Stimulated activated CD4-positive, alpha-beta T cell treated with anti-CD3 and anti-CD28 coated beads, Interleukin-2, amount 100 ng/mL, for 24 hours (primary cell): ENCODE measurements at regions not wholly inside any gene's neighbourhood (a gene's known extent, or its start where the extent isn't known, plus 50 kb on each side); places are given as distances from the start of the nearest gene placed in this dataset.

Experiments used
- DNase-seq, 2 donors: peaks; one replicate each; pipeline ENCODE4 v3.0.0-alpha.2; 2020

DNA sequence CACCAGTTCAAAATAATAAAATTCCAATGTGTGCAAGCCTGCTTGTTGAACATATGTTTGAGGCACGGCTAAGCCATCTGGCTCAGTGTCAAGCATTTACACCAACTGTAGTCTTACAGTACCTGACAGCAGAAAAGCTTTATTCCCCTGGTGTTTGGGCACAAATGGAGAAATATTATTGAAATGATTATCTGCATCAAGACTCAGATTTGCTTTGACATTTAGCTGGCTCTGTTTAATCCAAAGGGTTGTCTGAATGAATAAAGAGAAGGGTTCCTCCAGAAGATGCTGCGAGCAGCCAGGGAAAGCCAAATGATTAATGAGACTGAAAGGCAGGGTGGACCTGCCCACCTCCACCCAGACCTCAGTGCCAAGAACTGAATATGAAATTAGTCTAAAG, 393.2 kb upstream of the GALNT5 start:
- DNase-seq, result no peak

DNA sequence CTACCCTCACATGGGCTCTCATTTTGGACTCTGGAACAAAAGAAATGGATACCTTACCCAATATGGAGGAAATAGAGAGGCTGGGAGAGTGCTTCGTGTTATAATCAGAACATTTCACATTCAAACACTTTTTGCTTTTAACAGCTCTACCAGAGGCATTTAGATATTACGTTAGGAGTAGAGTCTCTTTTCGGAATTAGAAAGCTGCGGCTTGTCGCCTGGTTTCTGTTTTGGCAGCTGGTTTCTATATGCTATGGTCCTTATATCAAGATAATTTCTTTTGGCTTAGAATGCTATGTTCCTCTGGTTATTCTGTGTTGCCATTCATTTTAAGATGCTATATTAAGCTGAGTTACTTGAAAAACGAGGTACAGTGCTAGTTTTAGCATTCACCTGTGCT, 392.8 kb upstream of the GALNT5 start:
- DNase-seq, result no peak

DNA sequence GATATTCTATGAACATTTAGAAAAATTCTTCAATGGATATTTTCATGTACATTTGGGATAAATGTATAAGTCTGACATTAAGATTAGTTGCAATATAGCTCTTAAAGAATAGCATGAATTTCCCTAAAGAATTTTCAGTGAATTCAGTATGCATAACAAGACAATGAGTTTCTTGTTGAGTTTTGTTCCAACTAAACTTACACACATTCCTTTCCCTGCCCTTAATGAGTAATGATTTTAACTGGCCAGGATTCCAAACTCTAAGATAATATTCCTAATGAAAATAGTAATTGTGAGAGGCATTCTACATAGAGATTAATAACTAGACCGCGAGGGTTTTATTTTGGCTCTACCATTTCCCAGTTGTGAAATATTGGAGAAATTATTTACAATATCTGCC, 390.3 kb upstream of the GALNT5 start:
- DNase-seq, result no peak

DNA sequence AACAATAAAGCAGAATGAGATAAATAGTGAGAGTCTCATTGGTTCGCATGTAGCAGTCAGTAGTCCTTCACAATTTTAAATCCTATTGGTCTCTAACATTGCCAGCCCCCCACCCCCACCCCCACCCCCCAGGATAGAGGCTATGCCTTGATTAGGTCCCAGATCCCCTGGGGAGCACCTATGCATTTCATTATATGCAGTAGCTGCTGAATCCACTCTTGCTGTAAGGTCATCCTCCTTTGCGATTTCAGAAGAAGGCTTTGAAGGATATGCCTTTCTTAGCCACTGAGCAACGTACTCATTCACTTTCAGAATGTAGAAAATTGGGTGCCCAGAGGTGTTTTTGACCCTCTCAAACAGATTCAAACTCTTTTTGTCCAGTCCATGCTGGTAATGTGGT, 382.8 kb upstream of the GALNT5 start:
- DNase-seq, result no peak

DNA sequence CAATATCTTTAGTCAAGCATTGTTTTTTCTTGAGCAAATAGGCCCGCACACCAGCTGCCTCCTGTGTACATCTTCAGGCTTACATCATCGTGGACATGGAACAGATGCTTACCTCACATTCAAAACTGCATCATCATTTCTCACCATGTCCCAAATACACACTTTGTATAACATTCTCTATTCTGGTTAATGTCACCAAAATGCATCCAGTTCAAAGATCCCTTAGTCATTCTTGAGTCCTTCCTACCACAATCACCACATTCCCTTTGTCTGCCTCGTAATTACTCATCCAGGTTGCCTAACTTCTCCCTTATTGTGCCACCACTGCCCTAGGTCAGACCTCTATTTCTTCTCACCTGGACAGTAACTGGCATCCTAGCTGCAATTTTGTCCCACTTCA, 373.7 kb upstream of the GALNT5 start:
- no peak for DNase-seq

DNA sequence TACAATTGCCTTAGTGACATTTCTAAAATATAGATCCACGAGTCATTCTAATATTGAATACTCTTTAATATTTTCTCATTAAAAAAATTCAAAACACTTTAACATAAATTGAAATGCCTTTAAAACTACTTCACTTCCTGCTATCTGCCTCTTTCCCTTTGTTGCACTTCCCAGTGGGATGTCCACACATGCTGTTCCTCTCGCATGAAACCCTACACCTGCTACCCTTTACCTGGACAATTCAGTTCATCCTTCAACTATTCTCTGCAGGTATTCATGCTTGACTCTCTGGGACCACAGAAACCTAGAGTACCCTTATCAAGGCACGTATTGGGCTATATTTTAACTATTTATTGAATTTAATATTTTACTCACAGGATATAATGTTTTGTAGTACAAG, 373.3 kb upstream of the GALNT5 start:
- no peak for DNase-seq

DNA sequence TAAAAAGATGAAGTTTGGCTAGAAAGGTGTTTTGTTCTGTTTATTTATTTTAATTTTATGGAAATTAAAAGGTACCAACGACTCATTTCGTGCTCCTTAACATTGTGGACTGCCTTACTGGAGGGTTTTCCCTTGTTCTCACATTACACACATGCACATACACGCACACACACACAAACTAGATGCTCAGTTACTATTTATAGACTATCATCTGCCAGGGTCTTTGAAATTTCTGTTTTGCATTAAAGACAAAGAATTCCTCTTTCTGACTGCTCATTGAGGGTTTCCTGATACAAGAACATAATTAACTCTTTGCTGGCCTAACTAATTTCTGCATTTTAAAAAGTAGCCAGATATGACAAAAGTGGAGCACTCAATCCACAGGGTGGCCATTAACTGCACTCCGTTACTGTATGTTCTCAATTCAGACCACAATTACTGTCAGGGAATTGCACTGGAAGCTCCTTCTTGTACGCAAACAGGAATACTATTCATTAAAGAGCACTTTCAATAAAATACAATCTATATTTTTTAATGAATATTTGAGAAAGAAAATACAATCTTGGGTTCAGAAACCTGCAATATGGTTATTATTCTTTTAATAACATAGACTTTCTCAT, 366.9 kb upstream of the GALNT5 start:
- no peak for DNase-seq

DNA sequence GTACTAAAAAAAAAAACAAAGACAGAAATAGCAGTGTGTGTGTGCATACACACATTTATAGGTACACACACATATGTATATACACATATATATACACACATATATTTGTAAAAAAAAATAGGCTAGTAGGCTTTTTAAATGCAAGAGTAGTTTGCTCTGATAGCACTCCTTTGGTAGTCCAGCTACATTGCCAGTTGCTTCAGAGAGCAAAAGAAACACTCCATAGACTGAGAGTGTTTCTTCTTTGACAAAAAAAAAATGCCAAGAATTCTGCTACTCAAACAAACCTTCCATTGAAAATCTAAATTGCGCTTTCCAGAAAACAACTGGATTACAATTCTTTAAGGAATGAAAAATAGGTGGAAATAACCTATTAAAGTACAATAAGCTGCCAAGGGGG, 365.9 kb upstream of the GALNT5 start:
- no peak for DNase-seq

DNA sequence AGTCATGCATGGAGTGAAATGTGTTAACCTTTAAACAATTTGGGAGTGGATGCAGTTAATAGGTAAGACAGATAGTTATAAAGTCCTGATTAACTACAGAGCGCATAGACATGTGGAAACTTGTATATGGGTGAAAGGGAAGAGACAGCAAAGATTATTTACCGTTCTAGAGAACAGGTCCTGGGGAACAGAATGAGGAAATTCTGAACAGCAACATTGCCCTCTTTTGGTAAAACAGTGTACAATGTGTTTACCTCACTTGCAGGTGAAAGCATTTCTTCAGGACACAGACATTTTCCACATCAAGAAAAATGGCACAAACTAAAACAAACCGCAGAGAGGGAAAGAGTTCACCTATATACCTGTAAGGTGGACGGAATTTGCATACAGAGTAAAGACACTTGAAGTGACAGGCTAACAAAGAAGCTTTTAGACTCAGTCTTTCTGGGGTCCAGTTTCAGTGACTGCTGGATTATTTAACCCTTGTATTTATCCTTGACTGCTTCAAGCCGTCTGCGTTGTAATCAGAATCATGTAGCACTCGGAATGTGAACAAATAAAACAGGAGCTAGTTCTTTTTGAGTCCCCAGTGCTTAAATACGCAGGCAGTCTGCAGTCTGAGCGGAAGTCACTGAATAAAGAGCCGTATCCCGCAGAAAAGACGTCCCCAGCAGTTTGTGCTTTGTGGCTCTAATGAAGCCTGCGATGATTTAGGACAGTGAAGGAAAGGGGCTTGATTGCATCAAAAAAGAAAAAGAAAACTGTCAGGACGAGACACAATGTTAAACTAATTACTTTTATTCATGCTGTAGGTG, 364.8 kb upstream of the GALNT5 start:
- DNase-seq, result no peak

DNA sequence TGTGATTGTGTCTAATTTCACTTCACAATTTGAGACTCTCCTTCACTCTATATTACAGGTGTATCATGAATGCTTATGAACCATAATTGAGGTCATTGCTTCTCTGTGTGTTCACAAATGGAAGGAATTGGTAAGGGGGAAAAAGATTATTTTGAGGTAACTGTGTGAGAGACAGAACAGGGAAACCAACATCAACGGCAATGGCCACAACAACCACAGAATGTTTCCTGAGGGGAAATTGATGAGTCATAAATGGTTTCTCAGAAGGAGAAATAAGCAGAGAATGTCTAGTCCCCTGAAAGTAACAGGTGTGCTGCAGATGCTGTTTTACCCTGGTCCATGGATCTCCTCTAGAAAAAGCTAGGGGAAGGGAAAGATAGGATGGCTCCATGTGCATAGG, 361.2 kb upstream of the GALNT5 start:
- DNase-seq, result no peak

DNA sequence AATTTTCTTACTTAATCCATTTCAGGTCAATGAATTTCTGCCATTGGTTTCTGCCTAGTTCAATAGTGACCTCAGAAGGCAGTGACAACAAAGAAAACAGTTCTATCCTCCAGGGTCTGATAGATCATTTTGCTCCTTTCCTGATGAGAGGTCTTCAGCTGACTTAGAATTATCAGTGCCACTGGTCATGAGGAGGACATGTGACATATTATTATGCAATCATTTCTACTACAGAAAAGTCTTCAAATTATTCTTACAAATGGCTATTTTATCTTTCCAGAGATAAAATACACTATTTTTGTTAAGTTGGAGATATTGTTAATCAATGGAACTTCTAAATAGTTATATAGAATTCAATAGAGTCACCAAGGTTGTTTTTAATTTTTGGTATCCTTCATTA, 360.0 kb upstream of the GALNT5 start:
- no peak for DNase-seq

DNA sequence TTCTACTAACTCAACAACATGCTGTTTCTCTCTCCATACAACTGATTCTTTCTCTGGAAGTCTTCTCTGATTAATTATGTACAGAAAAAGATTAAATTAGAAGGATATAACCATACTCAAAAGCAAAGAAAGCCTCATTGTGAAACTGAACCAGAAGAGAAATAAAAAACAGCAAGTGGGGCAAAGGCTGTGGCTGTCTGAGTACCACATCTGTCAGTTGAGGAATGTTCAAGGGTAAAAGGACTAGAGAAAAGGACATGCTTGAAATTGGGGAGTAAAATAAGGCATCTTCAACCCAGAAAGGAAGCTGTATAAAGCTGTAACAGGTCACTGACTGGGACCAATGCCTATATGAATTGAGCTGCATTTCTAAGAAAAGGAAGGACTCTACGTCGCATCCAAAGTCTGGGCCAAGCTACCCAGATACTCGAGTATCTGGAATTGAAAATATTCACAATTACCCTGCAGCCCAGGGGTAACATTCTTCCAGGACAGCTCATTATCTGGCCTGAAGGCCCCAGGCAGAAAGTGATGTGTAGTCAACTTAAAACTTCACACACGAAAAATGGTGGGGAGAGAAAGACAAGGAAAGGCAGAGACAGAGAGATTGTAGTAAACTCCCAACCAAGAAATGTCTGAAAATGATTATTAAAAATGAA, 356.0 kb upstream of the GALNT5 start:
- DNase-seq, result no peak

DNA sequence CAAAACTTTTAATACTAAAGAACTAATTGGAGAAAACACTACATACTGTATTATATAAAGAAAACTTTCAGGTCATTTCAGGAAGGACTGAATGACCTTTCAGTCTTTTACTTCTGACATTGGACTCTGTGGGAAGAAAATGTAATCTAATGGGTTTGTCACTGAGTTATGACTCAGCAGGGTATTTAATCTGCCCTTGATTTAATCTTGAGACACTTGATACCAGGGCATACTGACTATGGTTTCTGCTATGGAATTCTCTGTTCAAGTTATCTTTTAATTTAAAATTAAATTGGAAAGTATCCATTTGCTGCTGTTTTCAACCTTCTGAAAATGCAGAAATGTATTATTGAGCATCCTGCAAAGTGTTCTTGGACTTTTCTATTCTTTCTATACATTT, 354.2 kb upstream of the GALNT5 start:
- DNase-seq, result no peak

DNA sequence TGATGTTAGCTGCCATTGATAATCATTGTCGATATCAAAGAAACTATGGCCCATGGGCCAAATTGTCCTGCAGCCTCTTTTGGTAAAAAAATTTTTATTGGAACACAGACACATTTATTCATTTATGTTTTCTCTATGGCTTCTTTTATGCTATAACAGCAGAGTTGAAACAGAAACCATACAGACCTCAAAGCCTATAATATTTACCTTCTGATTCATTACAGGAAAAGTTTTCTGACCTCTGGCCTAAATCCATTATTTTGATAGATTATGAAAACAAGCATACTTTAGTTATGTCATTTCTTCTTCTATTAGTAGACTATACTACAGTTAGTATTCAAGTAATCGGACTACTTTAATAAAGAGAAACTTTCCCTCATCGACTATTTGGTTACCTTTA, 349.7 kb upstream of the GALNT5 start:
- no peak for DNase-seq

DNA sequence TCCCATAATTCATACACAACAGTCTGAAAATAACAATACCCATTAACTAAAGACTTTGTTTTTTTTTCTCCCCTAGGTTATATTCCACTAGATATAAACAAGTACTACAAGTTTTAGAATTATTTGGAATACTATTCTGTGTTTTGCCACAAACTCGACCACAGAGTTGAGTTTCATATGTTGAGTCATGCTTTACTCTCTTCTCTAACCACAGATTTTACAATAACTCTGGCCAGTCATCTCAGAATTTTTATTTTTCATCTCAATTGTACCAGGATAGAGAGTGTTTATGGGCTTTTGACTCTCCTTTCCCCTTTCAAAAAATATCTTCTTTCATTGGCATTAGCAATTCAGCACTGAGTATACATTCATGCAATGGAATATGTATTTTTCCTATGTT, 348.7 kb upstream of the GALNT5 start:
- DNase-seq, result no peak

DNA sequence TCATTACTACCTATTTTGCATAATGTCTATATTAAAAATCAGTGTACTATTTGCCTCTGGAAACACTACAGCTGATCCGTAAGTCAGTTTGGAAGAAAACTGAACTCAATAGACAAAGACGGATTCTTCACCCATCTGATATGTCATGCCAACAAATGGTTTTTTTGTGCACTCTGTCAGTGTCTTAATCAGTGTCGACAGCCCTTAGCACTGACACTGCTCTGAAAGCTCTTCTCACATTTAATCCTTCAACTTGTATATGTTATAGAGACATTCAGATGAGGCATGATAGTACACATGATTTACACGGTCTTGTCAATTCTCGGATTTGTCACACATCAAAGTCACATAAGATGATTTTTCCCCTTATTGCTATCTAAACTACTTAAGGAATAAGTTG, 347.5 kb upstream of the GALNT5 start:
- no peak for DNase-seq

DNA sequence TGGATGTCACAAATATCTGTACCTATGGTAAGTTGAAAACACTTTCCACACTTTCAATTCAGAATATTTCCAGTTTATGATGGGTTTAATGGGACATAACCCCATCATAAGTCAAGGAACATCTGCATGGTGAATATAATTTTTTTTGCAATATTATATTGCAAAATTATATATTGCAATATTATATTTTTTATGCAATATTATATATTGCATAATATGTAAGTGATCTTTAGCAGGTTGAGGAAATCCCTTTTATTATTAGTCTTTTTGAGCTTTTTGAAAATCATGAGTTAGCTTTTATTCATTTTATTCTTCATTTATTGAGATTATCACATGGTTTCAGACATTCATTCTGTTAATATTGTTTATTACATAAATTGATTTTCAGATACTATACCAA, 342.2 kb upstream of the GALNT5 start:
- no peak for DNase-seq

DNA sequence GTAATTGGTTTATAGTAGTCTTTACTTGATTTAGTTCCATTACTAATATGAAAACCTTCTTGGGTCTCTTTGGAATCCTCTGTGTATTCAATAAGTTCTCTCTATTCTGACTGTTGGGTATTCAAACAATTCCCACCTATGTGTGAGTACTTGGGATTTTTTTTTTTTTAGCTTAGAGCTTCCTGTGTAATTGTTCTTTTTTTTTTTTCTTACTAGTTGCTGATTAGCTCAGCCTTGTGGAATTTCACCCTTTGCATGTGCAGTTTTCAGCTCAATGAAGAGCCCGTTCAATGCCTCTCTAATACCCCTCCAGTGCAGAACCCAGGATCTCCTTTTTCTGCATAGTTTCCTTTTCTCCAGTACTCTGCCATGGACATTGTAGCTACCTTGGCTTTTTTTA, 339.1 kb upstream of the GALNT5 start:
- no peak for DNase-seq

DNA sequence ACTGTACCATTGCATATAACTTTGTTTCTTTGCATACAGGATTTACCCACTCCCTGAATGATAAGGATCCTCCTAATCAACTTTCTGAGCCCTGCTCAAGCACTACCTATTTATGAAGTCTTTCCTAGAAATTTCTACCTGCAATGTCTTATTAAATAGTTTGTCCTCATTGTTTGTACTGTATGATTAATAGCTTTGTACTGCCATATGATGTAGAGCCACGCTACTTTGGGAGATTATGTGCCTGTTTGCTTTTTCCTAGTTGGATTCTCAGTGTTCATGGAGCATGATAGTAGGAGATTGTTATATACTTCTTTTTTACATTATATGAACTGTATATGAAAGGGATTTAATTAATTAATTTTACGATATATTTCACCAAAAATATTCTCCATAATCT, 327.1 kb upstream of the GALNT5 start:
- DNase-seq, result no peak

DNA sequence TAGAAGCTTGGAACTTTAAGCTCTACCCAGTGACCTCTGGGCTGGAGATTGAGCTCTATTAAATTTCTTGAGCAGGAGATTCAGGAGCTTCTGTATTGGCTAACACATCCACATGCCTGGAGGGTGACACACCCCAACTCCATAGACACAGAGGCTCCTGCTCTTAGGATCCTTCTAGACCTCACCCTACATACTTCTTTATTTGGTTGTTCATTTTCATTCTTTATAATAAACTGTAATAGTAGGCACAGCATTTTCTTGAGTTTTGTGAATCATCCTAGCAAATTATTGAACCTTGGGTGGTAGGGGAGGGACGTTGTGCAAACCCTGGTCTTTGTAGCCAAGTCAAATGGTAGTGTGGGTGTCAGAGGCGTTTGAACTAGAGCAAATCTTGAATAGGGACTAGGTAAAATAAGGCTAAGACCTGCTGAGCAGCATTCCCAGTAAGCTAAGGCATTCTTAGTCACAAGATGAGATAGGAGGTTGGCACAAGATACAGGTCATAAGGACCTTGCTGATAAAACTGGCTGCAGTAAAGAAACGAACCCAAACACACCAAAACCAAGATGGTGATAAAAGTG, 323.8 kb upstream of the GALNT5 start:
- no peak for DNase-seq

DNA sequence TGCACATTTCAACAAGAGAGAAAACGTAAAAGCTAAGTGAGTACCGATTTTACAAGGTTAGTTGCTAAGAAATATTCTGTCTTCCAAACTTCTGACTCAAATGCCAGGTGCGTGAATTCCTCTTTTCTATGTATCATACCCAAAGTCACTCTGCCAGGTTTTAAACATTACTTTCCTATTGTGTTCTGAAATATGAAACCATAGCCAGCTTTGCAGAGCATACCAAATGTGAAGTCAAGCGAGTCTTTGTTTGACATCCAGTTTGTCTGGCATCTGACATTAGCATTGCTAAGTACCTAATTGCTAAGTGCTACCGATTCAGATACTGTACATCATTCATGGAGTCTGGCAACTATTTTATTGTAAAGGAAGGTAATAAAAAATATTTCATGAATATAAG, 321.9 kb upstream of the GALNT5 start:
- no peak for DNase-seq

DNA sequence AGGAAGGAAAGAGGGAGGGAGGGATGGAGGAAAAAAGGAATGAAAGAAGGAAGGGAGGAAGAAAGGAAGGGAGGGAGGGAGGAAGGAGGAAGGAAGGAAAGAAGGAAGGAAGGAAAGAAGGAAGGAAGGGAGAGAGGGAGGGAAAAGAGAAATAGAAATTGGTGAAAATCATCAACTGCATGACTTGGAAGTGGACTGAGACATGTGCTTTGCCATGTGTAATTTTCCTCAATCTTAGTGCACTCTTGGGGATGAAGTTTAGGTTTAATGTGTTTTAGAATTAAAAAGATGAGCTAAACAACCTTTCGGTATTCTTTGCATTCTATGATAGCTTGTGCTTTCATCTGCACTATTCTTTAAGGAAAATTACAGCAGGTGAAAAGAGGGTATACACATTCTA, 320.1 kb upstream of the GALNT5 start:
- DNase-seq, result no peak

DNA sequence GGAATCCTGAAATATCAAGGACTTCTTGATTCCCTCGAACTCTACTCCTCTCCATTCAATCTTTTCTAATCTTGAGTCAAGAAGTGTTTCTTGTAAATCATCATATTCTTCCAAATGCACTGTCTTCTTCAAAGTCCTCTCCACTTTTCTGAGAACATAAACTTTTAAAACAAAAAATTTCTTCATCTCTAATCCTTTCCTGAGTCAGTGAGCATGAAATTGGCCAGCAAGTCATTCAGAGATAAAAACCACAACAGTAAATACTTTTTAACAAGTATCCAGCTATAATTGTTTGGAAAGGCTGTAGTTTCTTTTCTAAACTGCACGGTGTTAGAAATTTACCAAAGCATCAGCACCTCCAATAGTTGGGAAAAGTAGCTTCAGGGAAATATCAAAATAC, 312.6 kb upstream of the GALNT5 start:
- DNase-seq, result no peak

DNA sequence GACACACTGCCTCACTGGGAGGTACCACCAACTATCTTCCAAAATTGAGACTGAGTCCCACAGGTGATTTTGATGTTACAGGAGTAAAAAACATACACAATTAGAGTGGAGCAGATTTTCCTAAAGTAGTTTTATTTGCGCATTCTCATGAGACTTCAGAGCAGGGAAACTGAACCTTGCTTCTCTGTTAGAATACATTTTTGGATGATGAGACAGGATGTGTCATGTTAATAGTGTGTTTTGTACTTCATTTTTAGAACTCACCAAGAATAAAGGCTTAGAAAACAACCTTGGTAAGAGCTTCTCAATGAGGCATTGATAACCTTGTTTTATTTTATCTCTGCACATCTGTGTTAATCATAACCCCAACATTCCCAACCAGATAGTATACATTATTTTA, 310.2 kb upstream of the GALNT5 start:
- no peak for DNase-seq
